Bone marrow (tissue), 2 donors: ENCODE measurements at regions not wholly inside any gene's neighbourhood (a gene's known extent, or its start where the extent isn't known, plus 50 kb on each side); places are given as distances from the start of the nearest gene placed in this dataset.
"Not testable (repeated sequence)": the region's sequence is repeated elsewhere in the genome, so short reads cannot be mapped to it uniquely, and the experiment has no call there.

ENCODE experiments used
- DNase-seq, 2 donors: peaks; one replicate each; lab custom pipeline; 2025; lab: John Stamatoyannopoulos, UW

DNA sequence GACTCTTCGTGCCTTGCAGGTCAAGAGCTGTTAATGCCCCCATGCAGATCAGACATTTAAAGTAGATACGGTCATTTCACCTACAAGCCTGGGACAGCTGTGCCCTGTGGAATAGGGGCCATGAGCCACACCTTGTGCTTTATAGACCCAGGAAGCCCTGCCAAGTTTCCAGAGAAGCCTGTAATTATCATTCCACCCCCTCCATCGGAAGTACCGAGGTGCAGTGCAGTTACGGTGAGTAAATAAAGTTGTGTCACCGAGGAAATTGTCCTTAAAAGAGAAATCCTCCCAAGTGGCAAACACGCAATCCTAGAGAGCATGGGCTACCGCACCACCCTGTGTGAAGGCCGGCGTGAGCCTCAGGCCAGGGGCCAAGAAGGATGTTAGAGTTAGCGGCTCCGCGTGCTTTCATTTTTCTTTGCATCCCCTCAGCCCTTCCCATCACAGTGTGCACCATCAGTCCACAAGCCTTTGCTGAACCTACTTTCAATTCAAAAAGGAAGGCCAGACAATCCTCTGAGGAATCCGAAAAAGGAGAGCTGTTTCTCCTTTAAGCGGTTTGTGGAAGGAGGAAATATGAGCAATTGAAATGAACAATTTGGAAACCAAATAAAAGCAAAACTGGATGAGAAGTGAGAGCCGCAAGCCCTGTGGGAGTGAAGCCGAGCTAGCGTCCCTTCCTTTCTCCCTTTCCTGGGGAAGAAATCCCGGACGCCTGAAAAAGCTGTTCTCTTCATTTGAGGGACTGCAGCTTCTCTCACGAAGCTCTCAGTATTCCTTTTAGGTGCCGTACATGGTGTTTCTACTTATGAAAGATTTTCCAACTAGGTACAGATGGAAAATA lies 183.3 kb upstream of the PDE10A start:
- DNase-seq, result no peak

DNA sequence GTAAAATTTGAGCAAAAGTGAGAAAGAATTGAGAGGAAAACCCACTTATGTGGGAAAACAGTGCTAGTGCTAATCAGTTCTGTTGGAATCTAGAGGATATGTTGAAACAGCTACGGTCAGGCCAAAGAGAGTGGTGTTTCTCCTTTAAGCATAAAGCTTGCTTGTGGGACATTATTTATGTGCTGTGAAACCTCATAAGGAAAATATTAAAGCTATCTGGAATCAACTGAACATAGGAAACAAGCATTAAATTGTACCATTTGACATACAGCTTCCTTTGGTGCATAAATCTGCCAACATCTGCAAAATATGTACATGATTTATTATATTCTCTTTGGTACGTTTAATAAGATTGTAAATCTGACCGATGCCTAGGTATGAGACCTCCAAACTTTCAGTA lies 182.5 kb upstream of the PDE10A start:
- DNase-seq, result no peak

DNA sequence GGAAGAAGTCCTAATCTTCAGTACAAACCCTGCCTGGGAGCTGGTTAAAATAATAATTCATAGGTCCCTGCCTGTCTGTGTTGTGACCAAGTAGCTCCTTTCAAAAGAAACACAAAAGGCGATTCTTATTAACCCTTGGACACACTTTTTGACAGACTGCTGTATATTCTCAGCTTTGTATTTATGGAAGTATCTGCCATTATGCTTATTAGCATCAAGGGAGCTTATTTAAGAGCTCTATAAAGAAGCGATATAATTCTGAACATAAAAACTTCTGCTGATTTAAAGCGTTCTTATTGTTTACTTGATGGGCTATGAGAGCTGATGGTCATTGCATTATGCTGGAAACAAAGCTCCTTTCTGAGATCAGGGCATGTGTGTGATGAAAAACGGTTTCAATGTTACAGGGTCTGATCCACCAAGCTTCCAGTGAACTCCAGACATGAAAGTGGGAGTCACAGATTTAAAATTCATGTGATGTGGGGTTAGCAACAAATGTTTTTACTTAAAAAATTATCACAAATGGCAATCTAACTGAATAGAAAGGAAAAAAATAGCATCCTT lies 181.8 kb upstream of the PDE10A start:
- no peak for DNase-seq

DNA sequence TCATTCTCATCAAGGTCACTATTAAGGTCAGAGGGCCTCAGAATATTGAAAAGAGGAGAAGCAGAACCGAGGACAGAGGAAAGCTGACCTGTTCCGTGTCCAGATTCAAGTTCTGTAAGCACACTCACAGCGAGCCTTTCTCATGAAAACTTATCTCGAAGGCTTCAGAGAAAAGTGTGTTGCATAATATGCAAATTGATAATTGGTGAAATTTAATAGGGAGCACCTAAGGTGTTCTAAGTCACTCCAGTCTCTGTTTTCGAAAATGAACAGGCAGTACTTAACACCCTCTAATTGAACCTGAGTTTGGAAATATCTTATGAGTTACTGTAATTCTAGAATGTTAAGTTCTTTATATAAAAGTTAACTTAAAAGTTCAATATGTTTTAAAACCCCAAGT lies 181.2 kb upstream of the PDE10A start:
- DNase-seq, result no peak

DNA sequence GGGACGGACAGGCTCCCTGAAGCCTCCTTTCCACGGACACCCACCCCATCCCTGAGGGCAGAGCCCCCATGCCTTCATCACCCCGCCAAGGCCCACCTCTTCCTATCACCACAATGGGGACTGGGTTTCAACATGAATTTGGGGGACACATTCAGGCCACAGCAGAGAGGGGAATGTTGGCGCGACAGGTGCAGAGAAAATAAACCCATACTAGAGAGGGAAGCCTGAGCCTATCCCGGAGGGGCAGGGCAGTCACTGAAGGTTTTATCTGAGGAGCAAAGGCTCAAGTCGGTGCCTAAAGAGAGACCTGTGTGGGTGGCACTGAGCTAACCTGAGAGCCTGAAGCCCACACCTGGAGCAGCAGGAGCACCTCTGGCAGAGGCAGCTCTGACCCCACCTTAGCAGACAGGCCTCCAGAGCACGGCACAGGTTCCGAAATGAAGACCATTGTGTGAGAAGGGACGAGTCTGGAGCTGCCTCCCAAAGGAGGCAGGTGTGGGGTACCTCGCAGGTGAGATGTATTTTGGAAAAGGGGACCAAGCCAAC lies 180.6 kb upstream of the PDE10A start:
- no peak for DNase-seq

DNA sequence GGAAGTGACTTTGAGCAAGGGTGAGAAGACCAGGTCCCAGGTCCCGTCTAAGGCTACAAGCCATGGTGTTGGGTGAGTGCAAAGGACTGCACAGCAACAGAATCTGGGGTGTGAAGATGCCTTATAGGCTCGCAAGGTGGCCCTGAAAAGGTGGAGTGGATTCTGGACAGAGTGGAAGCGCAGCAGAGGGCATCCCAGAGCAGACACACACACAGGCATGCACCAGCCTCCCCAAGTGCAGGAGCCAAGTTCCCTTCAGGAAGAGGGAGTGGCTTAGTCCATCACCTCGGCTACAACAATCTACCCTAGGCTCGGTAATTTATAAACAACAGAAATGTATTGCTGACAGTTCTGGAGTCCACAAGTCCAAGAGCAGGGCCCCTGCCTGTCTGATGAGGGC lies 180.1 kb upstream of the PDE10A start:
- DNase-seq, result no peak

DNA sequence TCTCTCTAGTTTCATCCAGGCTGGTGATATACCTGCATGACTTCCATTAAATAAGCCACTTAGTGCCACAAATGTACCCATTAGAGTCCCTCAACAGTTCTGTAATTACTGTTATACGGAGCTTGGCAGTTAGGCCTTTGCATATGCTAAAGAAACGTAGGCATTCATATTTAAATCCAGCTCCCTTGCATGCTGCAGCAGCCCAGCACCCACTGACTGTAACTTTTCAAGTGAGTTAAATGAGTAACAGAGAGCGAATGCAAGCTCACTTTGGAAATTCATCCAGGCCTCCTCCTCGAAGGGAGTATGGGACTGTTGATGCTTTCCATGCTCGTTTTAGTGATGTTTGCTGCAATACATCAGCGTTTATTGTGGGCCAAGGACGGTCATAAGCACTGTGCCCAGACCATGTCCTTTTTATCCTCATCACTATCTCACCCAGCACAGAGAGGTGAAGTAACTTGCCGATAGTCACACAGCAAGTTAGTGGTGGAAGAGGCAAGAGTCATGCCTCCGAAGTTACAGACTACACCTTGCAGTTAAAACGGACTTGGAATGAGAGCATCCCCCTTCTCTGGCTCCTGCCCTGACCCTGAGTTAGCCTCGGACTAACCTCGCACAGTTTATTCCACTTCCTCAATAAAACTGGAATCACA lies 179.4 kb upstream of the PDE10A start:
- no peak for DNase-seq

DNA sequence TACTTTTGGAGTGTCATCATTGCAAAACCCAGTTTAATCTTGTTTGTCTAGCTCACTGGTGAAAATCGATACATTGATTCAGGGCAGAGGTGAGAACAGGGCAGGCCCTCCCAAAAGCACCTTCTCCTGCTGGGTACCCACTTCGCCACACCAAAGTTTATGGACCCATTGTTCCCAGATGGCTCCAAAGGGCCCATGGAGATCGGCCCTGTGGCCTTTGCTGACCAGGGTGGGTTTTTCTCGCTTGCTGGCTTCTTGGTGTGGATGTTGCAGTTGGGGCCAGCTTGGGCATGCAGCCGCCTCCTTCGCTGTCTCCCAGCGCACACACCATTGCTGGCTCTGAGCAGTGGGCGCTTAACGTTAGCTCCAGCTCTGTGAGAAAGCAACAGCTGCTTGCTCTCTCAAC lies 178.1 kb upstream of the PDE10A start:
- no peak for DNase-seq

DNA sequence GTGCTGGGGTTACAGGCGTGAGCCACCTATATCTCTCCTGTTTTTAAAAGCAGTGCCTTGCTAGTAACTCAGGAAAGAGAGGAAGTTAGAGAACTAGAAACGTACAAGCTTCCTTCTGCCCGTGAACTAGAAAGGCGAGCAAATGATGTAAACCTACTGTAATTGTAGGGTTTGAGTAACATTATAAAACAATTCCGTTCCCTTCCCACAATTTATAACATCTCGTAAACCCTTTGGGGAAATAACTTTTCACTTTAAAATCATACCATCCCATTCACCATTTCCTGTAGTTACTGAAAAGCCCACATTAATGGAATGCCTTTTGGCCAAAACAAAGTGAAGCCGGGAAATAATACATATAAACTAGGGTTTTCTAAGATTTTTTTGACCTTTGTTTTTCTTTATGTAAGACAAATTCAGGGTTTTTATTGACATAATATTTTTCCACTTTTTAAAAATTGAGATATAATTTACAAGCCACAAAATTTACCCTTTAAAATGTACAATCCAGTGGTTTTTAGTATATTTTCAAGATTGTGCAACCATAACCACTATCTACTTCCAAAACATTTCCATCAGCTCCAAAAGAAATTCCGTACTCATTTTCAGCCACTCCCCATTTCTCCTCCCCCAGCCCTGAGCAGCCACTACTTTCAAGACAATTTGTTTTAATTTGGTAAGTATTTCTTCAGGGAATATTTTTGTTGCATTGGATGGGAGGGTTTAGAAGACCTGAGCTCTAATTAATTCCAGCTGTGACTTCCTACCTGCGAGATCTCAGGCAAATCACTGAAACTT lies 175.1 kb upstream of the PDE10A start:
- DNase-seq, result no peak

DNA sequence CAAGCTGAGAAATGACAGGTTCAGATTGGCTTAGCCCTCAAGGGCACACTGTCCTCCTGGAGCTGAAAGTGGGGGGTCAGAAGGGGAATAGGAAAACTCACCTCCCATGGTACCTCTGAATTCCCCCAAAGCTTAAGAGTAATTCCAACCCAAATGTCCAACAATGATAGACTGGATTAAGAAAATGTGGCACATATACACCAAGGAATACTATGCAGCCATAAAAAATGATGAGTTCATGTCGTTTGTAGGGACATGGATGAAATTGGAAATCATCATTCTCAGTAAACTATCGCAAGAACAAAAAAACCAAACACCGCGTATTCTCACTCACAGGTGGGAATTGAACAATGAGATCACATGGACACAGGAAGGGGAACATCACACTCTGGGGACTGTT lies 173.6 kb upstream of the PDE10A start:
- not testable (repeated sequence) for DNase-seq

DNA sequence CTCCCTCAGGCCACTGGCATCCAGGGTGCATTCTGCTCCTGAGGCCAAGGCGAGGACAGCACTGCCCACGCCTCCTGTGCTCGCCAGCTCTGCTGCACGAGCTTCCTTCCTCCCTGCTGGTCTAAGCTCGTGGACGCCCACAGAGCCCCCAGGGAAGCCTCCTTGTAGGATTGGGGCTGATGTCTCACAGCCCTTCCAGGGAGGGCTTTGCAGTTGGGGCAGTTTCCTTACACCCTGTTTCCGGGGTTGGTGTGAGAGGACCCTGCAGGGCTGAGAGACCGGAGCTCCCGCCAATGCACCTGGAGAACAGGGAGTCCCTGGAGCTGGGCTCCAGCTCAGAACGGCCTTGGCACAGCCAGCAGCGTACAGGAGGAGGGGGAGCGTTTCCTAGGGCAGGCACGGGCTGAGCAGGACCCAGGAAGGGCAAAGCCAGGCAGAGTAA lies 172.4 kb upstream of the PDE10A start:
- no peak for DNase-seq

DNA sequence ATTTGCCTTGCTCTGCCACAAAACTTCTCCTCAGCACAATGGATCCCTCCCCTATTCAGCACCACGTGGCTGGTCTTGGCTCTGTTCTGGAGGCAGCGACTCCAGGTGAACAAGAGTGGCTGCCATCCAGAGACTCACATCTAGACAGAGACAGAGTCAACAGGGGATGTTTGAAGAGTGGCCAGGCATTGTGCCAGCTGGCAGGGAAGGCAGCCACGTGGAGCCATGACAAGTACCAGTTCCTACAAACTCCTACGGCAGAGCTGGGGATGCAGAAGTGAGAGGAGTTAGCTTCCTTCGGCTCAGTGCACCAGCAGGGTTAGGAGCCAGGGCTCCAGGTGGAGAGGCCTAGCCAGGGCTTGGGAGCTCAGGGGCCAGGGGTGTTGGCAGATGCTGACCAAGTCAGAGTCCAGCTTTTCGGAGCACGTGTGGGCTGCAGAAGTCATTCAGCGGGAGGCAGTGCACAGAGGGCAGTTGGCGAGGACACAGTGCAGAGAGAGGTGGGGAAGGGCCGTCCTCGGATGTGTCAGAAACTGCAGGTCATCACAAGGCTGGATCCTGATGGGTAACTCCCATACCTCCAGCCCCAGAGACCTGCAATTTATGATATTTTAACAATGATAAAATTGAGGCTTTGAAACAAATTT lies 171.7 kb upstream of the PDE10A start:
- DNase-seq, result no peak

DNA sequence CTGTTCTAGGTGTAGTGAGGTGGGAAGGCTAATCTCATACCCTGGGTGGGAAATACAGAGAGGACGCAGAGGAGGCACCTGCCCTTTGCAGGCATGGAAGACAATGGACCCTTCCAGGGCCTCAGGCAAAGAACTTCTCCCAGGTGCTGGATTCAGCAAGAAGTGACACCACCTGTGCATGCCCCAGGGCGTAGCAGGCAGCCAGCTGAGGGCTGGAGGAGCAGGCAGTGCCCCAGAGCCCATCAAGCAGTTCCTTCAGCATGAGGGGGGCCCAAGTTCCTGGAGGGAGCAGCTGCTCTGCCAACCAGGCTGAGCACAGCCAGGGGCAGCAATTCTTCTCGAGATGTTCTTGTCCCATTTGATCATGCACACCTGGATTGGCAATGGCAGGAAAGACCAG lies 170.3 kb upstream of the PDE10A start:
- DNase-seq, result no peak

DNA sequence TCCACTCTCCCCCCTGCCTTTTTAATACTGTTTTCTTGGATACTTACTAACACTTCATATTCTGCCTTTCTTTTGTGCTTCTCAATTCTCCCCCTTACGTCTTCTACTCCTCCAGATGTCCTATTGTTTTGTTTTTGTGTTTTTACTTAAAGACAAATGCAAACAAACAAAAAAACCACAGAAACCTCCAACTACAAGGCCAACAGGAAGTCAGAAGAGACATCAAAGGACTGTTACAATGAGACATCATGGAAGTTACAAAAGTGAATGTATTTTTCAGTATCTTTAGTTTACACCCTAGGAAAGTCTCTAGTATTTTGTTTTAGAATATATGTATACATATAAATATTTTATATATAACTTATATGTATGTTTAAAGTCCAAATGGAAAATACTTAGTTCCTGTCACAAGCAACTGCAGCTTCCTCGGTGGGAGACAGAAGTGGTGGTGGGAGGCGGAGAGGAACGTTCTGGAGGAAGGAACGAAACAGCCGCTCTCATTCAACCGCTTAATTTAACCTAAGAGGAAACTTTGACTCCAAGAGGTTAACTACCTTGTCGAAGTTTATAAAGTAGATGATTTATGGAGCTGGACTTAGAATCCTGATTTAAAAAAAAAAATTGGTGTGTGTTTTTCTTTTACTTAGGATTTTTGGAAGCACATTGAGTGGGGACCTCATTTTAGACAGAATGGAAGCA lies 168.9 kb upstream of the PDE10A start:
- DNase-seq, result no peak

DNA sequence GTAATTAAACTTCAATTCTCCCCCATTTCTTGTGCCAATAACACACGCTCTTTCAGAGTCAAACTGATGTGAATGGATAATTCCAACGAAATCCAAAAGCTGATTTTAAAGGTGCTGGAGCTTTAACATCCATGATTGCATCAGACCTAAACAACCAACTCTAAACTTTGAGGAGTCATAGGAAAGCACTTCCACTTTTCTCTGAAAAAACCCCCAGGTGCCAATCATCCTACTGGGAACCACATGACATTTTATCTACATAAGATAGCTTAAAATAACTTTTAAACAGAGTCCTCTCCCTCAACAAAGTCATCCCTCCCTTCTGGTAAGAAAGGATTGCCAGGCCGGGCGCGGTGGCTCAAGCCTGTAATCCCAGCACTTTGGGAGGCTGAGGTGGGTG lies 167.7 kb upstream of the PDE10A start:
- no peak for DNase-seq

DNA sequence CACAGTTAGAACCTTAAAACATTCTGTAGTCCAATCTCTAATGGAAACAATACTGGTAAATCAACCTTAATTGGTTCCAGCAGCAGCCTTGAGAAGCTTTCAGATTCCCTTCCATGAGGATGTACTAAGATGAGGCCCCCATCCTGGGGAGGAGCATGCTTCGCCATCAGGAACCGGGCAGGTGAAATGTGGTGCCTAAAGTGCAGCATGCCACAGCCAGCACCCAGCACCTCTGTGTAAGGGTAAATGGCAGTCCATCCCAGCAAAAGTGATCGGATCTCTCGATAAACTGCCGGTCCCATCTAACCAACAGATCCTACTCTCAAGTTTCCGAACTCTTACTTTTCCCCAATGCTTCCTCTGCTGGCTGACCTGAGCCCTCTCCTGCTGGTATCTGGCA lies 166.3 kb upstream of the PDE10A start:
- no peak for DNase-seq

DNA sequence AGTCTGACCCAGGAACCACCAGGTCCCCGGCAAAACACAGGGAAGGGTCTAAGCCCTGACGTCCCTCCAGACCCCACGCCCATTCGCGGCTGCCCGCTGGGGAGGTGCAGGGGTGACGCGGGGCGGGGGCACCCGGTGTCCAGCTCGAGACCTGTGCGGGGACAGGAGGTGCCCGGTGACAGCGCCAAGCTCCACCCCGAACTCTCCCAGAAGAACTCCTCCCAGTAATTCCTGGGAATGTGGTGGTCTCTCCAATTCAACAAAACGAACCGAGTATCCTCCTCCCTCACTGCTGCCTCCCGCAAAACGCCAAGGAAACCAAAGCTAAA lies 164.1 kb upstream of the PDE10A start:
- no peak for DNase-seq

DNA sequence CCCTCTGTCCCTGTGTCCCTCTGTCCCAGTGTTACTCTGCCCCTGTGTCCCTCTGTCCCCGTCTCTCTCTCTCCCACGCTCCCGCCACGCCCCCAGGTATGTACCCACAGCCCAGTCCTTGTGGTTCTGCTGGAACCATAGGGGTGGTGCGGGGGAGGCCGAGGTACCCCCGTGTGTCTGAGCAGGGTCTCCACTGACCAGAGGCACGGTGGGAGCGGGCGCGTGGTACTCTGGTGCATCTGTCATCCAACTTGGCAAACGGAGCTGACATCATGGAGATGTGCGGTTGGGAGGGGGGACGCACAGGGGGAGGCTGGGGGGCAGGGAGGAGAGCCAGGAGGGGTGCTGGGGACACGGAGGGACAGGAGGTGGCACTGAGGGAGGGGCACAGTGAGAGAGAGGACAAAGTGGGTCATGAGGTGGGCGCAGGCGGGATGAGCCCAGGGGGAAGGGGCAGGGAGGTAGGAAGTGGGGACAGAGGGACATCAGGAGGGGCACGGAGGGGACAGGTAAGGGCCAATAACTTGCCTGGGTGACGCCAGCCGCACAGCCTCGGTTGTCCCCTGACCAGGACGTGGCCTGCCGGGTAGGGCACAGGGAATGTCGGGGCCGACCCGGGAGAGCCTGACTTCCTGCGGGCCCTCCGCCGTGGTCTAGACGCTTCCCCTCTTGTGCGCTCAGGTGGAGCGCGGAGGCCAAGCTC lies 163.6 kb upstream of the PDE10A start:
- no peak for DNase-seq

DNA sequence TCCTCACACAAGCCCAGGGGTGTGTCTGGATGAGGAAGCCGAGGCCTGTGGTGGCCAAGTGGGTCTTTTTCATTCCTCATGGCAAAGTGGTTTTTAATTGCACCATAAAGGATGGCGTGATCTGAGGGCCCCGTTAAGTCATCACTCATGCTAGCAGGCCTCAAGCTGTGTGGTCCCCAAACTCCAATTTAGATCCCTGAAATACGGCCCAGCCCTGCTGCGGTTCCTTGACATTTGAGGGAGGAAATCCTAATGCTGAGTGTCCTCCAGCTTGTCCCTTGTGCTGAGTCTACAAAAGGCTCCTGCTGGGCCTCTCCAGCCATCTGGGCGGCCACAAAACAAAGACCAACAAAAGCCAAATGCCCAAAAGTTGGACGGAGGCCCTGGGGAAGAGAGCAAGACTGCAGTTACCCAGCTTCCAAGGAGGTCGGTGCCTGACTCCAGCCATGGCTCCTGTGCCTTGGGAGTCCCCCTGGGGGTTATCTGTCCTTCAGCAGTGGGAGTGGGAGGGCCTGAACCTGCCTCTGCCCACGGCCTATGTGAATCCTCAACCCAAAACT lies 162.3 kb upstream of the PDE10A start:
- DNase-seq, result no peak

DNA sequence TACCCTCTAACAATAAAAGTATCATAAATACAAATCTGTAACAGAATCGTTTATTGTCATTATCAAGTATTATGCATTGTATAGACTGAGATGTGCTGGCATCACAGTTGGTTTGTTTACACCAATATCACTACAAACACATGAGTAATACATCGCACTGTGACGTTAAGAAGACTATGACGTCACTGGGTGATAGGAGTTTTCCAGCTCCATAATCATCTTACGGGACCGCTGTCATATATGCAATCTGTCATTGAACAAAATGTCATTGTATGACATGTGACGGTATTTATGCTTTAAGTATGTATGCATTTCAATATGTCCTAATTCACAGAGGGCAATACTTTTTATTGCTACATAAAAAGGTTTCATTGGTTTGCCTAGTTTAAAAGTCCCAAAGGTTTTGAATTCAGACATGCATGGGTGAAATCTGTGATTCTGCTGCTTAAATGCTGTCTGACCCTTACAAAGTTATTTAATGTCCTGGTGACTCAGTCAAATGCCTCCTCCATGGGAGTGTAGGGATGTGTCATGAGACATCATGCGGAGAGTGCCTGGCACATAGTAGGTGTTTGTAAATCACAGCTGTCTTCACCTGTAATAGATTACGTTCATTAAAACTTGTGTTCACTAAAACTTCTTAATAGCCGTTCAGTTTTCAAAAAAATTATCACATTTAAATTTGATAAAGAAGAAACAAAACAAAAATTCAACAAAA lies 160.7 kb upstream of the PDE10A start:
- no peak for DNase-seq
